ENCODE measurements at regions not wholly inside any gene's neighbourhood (a gene's known extent, or its start where the extent isn't known, plus 50 kb on each side); places are given as distances from the start of the nearest gene placed in this dataset.
A peak's percentile ranks its signal among the peaks of the same experiment; 100 is the strongest.
"Not testable (repeated sequence)": the region's sequence is repeated elsewhere in the genome, so short reads cannot be mapped to it uniquely, and the experiment has no call there.

- DNase-seq: no peak
These were observed 160.2 kb downstream of the TOX3 start for GRCh38 chr16:52386694-52387093.

GRCh38 chr16:52384378-52384777, 162.6 kb downstream of the TOX3 start:
- no peak for DNase-seq

GRCh38 chr16:52383640-52384292, 163.2 kb downstream of the TOX3 start:
- no peak for DNase-seq

- DNase-seq: no peak
These were observed 163.8 kb downstream of the TOX3 start for GRCh38 chr16:52383119-52383518.

GRCh38 chr16:52379551-52379950, 167.4 kb downstream of the TOX3 start:
- no peak for DNase-seq

GRCh38 chr16:52376676-52377280, 170.2 kb downstream of the TOX3 start:
- no peak for DNase-seq

- DNase-seq: no peak
These were observed 174.6 kb downstream of the TOX3 start for GRCh38 chr16:52372313-52372712.

GRCh38 chr16:52368859-52369258, 178.1 kb downstream of the TOX3 start:
- DNase-seq: no peak

- DNase-seq: no peak
These were observed 179.1 kb downstream of the TOX3 start for GRCh38 chr16:52367821-52368220.

- no peak for DNase-seq
These were observed 180.0 kb downstream of the TOX3 start for GRCh38 chr16:52366983-52367382.

GRCh38 chr16:52364500-52364899, 182.4 kb downstream of the TOX3 start:
- no peak for DNase-seq

GRCh38 chr16:52363082-52363481, 183.9 kb downstream of the TOX3 start:
- no peak for DNase-seq

GRCh38 chr16:52357711-52358110, 189.2 kb downstream of the TOX3 start:
- DNase-seq: no peak

GRCh38 chr16:52353249-52353648, 193.7 kb downstream of the TOX3 start:
- no peak for DNase-seq

GRCh38 chr16:52351451-52351850, 195.5 kb downstream of the TOX3 start:
- DNase-seq: no peak

GRCh38 chr16:52350031-52350642, 196.8 kb downstream of the TOX3 start:
- DNase-seq: no peak

- DNase-seq: no peak
These were observed 200.2 kb downstream of the TOX3 start for GRCh38 chr16:52346709-52347108.

- DNase-seq: not testable (repeated sequence)
These were observed 213.3 kb downstream of the TOX3 start for GRCh38 chr16:52333673-52334072.

GRCh38 chr16:52320930-52321439, 226.0 kb downstream of the TOX3 start:
- DNase-seq: no peak

GRCh38 chr16:52318302-52319009, 228.5 kb downstream of the TOX3 start:
- DNase-seq: peak; percentile 45

- no peak for DNase-seq
These were observed 230.7 kb downstream of the TOX3 start for GRCh38 chr16:52316241-52316640.

- no peak for DNase-seq
These were observed 234.2 kb downstream of the TOX3 start for GRCh38 chr16:52312716-52313115.
